GM10266 (cell line): ENCODE measurements at regions not wholly inside any gene's neighbourhood (a gene's known extent, or its start where the extent isn't known, plus 50 kb on each side); places are given as distances from the start of the nearest gene placed in this dataset.

Experiments used
- DNase-seq: peaks from one replicate; pipeline ENCODE4 v3.0.0; 2012; ENCODE audit errors: extremely low spot score
- TF ChIP-seq, protein P1 (sequence below): IDR thresholded peaks from 2 replicates; pipeline ENCODE4 v1.5.1; 2012; ENCODE audit warnings: mild to moderate bottlenecking, low read depth; ENCODE audit not compliant: control insufficient read depth, insufficient read depth; ENCODE audit errors: missing control alignments

- no peak for DNase-seq
- TF ChIP-seq, protein P1, sequence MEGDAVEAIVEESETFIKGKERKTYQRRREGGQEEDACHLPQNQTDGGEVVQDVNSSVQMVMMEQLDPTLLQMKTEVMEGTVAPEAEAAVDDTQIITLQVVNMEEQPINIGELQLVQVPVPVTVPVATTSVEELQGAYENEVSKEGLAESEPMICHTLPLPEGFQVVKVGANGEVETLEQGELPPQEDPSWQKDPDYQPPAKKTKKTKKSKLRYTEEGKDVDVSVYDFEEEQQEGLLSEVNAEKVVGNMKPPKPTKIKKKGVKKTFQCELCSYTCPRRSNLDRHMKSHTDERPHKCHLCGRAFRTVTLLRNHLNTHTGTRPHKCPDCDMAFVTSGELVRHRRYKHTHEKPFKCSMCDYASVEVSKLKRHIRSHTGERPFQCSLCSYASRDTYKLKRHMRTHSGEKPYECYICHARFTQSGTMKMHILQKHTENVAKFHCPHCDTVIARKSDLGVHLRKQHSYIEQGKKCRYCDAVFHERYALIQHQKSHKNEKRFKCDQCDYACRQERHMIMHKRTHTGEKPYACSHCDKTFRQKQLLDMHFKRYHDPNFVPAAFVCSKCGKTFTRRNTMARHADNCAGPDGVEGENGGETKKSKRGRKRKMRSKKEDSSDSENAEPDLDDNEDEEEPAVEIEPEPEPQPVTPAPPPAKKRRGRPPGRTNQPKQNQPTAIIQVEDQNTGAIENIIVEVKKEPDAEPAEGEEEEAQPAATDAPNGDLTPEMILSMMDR: no peak
These were observed 296.4 kb downstream of the CYP26B1 start for GRCh38 chr2:71851094-71851750.

- DNase-seq: no peak
These were observed 297.3 kb downstream of the CYP26B1 start for GRCh38 chr2:71850306-71850801.

GRCh38 chr2:71849607-71850305 lies 297.9 kb downstream of the CYP26B1 start:
- no peak for DNase-seq
- TF ChIP-seq, protein P1: no peak

More at GRCh38 chr2:71850306-71850801, 297.3 kb downstream of the CYP26B1 start:
- TF ChIP-seq, protein P1: no peak

DNA sequence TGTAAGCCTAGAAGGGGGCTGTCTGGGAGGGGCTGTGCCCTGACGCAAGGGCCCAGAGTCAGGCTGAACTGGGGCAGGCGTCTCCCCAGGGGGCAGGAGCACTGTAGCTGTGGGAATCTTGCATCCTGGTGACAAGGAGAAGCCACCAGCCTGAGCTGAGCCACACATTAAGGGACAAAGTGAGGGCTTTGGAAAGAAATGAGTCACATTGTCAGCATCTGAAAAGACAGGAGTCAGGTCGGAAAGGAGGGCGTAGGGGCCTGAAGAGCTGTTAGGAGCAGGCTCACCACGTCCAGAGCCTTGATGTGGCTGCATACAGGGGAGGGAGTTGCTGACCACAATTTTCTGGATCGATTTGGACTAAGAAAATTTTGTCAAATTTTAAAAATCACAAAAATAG lies 298.6 kb downstream of the CYP26B1 start:
- TF ChIP-seq, protein P1: no peak

DNA sequence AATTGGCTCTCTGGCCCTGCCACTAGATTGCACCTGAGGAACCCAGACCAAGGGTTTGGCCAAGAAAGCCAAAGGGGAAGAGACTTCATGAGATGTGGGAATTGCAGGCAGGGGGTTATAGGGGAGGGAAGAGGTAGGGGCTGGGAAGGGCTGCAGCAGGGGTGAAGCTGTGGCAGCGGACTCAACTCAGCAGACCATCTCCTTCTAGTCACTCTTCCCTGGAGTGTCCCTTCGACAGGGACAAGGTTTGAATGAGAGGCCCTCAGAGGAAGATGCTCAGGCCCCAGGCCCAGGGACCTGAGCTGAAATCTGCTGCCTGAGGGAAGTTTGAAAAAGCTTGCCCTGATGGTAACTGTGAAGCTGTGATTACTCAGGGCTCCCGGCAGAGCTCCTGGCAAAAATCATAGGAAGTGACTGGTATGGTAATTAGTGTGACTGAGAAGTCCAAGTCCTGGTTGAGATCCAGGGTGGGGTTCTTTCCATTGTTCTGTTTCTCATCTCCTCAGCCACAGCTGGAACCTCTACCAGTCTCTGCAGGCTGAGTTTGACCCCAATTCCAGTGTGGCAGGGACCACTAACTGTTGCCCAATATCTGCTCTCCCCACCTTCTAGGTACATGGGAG lies 300.9 kb downstream of the CYP26B1 start:
- TF ChIP-seq, protein P1: no peak
- DNase-seq: no peak

More for the DNA sequence above, 298.6 kb downstream of the CYP26B1 start:
- no peak for DNase-seq

- TF ChIP-seq, protein P1: no peak
- DNase-seq: no peak
These were observed 301.6 kb downstream of the CYP26B1 start for GRCh38 chr2:71846072-71846471.
